SKM-1 treated with dmso at 0.1 percent for 144 hours (cell line): ENCODE measurements at regions not wholly inside any gene's neighbourhood (a gene's known extent, or its start where the extent isn't known, plus 50 kb on each side); places are given as distances from the start of the nearest gene placed in this dataset.
"Not testable (repeated sequence)": the region's sequence is repeated elsewhere in the genome, so short reads cannot be mapped to it uniquely, and the experiment has no call there.

Experiments used
- DNase-seq: peaks from one replicate; lab custom pipeline; 2025; ENCODE audit not compliant: unreplicated experiment; lab: John Stamatoyannopoulos, UW

DNA sequence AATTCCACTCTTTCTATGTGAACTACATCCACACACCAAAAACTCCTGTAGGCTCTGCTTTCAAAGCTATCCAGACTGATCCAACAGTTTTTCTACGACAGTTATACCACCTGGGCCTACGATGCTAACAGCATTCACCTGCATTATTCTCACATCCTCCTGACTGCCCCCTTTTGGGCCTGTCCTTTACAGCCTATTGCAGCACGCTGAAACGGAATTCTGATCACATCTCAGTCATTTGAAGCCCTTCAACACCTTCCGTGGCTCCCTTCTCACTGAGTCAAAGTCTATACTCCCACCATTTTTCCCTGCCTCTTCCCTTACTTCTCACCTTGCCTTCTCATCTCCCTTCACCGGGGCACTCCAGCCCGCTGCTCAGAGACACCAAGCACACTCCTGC is 791.3 kb upstream of the KIRREL3 start:
- no peak for DNase-seq

DNA sequence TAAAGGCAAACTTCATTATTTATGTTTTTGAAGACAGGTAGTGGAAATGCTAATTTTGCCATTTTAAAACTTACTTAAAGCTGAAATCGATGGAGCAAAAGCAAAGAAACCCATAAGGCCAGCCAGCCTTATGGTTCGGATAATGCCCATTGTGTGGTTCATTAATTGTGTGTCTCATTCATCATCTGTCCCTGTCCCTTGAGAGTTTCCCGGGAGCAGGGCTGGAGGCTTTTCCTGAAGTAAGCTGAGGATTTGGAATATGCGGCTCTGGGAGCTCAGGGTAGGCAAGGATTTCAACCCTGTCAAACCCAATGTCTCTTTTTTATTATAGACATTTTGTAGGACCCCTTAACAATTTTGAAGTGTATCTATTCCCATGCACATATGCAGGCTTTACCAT is 790.0 kb upstream of the KIRREL3 start:
- no peak for DNase-seq

DNA sequence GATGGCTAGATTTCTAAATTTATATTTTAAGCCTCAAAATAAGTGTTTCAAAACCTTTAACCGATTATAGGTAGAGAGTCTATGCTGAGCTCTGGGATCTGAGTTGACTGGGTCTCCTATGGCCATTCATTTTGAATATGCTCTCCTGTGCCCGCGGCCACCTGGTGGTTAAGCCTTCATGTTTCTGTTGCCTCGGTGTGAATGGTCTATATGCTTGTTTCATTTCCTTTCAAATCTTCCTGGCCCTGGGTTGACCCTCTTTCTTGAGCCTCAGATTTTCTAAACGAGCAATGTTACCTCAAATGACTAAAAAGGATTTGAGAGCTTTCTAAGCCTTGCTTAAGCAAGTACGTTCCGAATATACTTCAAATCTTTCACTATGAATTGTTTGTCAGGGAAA is 789.4 kb upstream of the KIRREL3 start:
- no peak for DNase-seq

DNA sequence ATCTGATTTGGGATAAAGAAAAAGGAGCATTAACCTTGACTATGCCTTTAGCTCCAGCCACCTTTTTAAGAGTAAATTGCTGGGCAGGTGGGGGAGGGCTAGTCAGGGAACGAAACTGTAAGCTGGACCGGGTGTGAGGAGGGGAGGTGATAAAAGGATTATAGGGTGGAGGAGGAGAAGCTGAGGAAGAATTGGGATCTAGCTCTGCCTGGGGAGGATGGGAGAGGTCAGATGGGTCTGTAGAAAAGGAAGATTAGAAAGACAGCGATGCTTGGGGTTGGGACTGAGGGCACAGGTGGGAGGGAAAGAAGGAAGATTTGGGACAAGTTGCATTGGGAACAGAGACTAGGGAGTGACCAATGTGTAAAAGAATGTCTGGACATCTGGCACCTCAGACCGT is 772.4 kb upstream of the KIRREL3 start:
- DNase-seq, result not testable (repeated sequence)

DNA sequence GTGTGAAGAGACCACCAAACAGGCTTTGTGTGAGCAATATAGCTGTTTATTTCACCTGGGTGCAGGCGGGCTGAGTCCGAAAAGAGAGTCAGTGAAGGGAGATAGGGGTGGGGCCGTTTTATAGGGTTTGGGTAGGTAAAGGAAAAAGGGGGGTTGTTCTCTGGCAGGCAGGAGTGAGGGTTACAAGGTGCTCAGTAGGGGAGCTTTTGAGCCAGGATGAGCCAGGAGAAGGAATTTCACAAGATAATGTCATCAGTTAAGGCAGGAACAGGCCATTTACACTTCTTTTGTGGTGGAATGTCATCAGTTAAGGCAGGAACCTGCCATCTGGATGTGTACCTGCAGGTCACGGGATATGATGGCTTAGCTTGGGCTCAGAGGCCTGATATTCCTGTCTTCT is 768.4 kb upstream of the KIRREL3 start:
- DNase-seq, result not testable (repeated sequence)

DNA sequence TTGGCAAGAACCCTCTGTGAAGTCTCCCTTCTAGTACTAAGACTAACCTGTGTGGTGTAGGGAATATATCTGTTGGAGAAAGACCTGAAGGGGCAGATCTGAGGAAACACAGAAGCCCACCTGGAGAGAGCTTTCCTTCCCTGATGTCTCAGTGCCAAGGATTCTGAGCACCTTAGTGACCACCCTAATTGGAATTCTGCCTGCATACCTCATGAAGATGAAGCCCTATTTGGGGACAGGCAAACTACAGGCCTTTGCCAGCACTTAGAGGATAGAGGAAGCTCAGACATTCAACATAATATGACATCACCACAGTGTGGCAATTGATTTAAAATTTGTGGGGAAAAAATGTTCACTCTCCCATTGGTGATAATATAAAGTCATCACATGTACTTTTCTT is 766.2 kb upstream of the KIRREL3 start:
- DNase-seq, result no peak

DNA sequence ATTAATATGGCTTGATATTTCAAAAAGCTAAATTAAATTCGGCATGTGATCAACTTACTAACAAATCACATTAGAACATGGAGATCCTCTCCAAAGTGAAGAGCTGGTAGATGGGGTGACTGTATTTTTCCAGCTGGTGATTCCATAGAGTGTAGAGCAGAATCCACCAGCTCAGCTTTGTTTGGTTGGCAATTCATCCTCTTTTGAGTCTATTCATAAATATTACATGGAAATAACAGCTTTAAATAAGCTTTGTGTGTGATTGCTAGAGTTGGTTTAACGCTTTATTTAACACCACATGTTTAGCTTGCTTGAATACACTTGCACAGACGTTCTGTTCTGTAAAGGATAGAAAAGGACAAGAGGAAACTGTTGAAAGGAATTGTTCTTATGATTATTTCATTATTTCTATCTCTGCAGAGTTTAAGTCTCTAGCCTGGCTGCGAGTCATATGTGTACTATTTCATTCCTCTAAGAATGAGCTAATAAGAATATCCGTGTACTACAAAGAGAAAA is 738.3 kb upstream of the KIRREL3 start:
- no peak for DNase-seq

DNA sequence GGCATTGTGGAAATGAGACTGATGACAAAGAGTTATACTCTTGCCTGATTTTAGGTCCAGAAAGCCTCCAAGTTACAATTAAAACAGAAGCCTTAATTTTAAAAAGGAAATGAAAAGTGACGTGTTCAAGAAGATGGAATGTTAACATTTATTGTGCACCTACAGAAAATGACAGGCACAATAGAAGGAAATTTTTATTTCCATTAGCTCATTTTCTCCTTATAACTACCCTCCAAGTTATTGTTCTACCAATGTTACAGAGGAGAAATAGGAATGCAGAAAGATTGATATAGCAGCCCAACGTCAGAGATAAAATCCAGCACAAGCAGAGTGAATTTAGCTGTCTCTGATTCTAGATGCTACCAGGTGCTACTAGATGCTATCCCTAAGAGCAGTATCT is 736.9 kb upstream of the KIRREL3 start:
- no peak for DNase-seq

DNA sequence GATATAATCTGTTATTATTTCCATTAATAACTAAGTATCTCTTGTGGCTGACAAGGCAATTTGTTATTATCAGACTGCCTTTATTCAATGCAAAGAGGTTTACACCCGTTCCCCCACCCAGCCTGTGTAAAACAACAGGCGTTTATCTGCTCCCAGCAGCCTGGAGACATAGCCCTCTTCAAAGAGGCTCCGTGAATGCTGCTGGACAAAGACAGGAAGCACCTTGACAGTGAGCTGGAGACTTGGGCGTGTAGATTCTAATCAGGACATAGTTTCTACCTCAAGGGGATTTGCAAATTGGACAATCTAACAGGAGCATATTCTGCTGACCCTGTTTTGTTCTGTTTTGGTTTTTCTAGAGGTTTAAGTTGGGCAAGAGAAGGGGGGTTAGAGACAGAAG is 733.0 kb upstream of the KIRREL3 start:
- DNase-seq, result no peak

DNA sequence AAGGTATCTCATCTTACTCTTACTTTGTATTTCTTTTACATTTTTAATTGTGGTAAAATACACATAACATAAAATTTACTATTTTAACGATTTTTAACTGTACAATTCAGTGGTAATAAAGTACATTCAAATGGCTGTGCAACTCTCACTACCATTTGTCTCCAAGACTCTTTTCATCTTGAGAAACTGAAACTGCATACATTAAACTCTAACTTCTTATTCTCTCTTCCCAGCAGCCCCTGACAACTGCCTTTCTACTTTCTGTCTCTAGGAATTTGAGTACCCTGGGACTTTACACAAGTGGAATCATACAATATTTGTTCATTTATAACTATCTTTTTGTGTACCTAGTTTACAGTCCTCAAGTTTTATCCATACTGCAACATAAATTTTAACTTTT is 725.8 kb upstream of the KIRREL3 start:
- no peak for DNase-seq

DNA sequence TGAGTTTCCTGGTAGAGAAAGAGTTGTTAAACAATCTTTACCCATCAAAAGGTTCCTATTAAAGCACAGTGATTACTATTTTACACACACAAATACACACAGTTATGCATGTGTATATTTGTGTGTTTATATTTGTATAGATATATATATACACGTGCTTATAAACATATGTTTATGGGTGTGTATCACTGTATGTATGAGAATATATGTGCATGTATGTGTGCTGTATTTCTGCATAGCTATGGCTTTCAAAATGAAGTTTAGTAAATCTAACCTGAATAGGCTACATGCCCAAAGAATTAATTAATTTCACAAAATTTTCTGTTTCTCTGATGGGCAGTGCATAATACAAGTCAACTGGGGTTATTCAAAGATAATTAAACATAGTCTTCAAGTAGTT is 723.1 kb upstream of the KIRREL3 start:
- DNase-seq, result no peak

DNA sequence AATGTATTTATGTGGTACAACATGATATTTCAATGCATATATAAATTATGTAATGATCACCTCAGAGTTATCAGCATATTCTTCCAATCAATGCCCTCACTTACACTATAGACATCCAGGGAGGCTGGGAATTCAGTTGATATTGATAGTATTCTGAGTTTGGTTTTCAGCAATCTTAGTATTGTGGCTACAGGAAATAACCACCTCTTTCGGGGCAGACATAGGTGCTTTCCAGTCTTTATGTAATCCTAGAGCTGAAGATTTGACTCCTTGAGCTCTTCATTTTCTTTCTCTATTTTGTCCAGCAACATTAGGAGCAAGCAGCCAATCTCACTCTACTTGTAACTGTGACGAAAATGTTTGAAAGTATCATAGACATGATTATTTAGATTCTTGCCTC is 712.7 kb upstream of the KIRREL3 start:
- no peak for DNase-seq

DNA sequence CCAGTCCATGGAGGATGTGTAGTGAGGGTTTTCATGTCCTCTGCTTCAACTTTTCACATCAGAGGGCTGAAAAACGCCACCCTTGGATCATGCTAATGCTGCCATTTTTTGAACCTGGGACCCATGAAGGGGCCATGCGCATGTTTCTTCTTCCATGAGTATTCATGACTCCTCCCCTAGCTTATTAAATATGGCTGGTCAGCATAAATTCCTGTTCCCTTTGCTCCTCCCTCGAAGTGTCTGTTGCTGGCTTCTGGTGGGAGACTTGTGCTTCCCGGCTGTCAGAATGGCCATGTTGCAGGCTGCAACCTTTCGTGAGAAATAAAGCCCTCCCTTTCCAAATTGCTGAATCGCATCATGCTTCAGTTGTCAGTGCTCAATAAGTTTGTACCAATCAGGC is 711.2 kb upstream of the KIRREL3 start:
- no peak for DNase-seq

DNA sequence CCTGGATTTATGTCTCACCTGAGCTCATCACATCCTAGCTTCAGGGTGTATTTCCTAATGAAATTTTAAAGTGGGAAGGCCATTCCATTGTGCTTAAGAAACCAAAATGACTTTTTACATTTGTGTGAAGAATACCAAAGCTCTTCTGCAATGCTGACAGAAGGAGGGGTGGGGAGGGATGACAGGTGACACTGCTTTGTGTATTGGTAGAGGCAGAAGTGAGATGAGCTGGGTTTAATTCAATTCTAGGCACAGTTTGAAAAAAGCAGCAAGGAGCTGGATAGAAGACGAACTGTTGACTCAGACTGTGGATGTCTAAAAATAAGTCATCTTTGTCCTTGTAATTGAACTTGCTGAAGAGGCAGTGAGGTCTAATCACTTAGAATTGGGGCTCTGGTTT is 710.3 kb upstream of the KIRREL3 start:
- no peak for DNase-seq

DNA sequence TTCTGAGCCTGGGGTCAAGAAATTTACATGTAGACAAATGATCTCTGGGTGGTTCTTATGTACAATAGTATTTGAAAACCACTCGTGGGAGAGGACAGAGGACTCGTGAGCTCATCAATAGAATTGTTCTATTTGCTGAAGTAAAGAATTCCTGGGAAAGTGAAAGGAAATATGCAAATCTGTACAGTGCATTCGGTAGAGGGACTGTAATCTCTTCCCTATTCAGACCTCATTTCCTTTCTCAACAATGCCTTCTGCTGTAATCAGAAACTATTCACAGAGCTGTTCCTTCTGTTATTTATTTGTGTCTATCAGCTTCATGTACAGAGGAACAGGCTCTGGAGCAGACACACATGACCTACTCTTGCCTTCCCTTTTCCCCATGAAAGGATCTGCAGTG is 709.4 kb upstream of the KIRREL3 start:
- no peak for DNase-seq

DNA sequence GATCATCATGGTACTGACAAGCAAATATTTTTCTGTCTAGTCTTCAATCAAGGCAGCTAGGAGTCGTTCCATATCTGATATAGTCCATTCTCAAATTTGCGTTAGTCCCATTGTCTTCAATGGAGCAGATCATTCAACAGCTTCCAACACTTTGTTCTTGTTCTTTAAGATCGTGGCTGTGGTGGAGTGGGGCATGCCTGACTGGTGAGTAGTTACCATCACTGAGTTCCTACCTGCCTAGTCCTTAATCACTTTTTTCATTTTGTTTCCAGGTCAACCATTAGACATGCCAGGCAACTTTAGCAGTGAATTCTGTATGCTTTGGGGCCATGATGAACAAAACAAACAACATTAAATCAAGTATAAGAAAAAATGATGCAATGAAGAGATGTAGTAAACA is 693.1 kb upstream of the KIRREL3 start:
- DNase-seq, result no peak

DNA sequence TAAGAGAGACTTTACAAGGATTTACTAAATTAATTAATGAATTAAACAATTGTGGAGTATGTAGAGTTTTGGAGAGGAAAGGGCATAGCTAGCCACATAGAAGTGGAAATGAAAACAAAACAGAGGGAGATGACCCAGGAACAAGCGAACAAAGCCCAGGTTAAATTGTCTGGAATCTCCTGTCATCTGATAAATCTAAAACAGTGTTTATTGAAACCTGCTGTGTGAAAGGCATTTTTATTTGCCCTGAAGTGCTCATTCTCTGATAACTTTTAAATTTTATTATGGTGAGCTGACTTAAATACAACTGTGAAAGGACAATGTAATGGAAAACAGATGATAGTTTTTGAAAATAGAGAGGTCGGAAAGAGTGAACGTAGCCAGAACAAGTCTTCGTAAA is 682.8 kb upstream of the KIRREL3 start:
- no peak for DNase-seq

DNA sequence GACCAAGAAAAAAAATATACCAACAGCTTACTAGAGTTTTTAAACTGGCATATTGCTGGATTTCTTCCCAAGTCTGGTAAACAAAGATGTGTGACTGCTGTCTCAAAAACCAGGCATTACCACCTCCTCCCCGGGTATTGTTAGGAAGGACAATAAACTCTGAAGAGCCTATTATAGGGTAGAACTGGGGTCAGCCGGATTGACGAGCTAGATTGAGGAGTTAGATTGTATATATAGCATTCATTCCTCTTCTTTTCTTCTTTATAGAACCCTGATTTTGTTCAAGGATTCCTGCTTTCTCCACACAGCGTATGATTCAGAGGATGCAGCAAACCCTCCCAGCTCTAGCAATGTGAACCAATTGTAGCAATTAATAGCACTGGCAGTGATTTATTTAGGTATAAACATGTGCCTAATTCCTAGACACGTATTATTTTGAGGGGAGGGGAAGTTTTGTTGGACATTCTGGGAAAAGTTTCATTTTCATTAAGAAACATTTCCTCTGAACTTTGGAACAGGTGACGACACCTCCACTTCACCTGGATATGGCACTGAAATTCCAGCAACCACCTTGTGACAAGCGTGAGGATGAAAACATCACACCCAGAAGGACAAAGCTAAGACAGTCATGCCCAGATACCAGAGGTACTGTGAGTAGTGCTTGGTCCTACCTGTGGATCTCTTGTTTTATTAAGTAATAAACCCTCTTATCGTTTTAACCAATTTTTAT is 679.4 kb upstream of the KIRREL3 start:
- DNase-seq, result no peak

DNA sequence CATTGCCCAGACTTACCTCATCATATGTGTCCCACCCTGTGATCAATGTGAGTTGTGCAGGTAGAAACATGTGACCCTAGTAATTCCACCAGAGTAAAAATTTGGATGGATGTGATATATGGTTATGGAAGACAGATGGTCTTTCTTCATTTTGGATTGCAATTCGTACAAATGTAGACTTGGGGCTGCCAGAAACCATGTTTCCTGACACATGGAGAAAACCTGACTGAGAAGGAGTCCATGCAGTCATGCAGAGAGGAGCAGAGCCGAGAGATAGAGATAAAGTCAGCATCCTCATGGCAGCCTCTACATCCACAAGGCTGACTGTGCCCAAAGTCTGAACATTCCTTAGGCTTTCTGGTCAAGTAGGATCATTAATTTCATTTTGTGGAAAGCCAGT is 678.1 kb upstream of the KIRREL3 start:
- no peak for DNase-seq

DNA sequence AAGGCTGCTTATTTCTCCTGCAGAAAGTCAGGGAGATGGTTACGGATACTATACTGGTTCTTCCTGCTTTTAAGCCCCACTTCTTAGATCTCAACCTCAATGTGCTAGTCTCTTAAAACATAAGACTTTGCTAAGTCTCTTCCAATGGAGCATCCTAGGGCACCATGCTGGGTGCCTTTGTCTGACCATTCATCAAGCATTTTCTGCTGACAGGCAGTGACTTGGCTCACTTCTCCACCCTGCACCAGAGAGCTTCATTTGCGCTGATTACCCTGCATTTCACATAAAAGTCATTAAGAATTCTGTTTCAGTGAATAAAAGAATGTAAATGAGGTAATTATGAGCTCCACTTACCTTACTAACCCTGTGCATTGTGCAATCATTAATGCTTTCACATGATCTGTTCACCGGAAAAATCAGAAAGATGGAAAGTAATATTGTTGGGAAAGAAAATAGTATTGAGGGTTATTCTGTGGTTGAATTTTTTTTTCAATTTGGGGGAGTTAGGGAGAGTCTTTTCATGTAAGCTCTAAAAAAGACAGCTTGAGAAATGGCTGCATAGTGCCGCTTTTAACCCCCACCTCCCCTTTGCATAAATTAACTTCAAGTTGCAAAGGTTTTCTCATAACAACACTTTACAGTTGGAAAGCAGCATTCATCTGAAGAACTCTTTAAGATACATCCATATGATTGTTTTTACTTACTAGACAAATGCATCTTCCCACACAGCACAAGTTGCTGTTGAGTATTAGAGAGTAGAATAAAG is 677.3 kb upstream of the KIRREL3 start:
- no peak for DNase-seq

DNA sequence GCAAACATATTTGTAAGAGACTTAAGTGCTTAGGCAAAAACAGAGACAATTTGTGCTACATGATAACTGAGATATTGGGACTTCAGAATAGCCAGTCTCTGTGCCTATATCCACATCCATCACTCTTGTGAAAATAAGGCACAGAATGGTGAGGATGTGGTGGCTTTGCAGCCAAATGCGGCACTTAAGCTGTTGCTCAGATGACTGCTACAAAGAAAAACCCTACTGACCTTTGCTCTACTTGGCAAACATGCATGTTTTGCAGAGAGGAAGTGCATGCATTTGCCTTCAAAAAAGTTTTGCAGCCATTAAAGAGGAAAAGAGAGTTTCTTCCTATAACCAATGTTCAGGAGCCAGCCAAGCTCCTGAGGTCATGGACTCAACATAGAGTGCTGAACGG is 675.0 kb upstream of the KIRREL3 start:
- DNase-seq, result no peak

DNA sequence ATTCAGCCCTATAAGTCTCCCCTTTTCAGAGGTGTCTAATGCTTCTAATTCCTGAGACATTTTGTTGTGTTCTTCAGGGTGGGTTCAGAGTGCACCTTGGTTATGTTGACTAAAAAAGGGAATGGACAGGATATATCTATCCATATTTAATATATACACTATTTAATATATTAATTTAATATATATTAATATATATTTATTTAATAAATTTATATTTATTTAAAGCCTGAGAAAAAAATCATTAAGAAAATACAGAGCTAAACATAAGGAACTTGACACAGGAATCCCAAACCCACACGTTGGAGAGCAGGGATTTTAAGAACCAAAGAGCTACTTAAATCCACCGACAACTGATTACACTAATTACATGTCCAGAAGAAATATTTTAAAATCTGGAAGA is 674.2 kb upstream of the KIRREL3 start:
- no peak for DNase-seq
